ENCODE measurements at regions not wholly inside any gene's neighbourhood (a gene's known extent, or its start where the extent isn't known, plus 50 kb on each side); places are given as distances from the start of the nearest gene placed in this dataset.

GRCh38 chr10:6868036-6868725 is 288.1 kb upstream of the PRKCQ start:
- TF ChIP-seq, protein P1, sequence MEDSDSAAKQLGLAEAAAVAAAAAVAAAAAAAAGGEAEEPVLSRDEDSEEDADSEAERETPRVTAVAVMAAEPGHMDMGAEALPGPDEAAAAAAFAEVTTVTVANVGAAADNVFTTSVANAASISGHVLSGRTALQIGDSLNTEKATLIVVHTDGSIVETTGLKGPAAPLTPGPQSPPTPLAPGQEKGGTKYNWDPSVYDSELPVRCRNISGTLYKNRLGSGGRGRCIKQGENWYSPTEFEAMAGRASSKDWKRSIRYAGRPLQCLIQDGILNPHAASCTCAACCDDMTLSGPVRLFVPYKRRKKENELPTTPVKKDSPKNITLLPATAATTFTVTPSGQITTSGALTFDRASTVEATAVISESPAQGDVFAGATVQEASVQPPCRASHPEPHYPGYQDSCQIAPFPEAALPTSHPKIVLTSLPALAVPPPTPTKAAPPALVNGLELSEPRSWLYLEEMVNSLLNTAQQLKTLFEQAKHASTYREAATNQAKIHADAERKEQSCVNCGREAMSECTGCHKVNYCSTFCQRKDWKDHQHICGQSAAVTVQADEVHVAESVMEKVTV (CRISPR knock-in tag; IDR thresholded peaks at IDR 0.05): no peak
- TF ChIP-seq, protein P2, sequence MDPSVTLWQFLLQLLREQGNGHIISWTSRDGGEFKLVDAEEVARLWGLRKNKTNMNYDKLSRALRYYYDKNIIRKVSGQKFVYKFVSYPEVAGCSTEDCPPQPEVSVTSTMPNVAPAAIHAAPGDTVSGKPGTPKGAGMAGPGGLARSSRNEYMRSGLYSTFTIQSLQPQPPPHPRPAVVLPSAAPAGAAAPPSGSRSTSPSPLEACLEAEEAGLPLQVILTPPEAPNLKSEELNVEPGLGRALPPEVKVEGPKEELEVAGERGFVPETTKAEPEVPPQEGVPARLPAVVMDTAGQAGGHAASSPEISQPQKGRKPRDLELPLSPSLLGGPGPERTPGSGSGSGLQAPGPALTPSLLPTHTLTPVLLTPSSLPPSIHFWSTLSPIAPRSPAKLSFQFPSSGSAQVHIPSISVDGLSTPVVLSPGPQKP (CRISPR knock-in tag; IDR thresholded peaks at IDR 0.05): no peak
- no peak for TF ChIP-seq TBL1XR1 (IDR thresholded peaks at IDR 0.05; ENCODE audit: low read length in 2 of 2)
- no peak for TF ChIP-seq PREB (CRISPR knock-in tag; IDR thresholded peaks at IDR 0.05)
- no peak for TF ChIP-seq E2F6 (IDR thresholded peaks at IDR 0.05; ENCODE audit: borderline replicate concordance in 1 of 2, extremely low read depth in 1 of 2, insufficient read depth in 1 of 2, insufficient read length in 1 of 2, low read depth in 1 of 2, low read length in 1 of 2, poor library complexity in 1 of 2, severe bottlenecking in 1 of 2)
- no peak for TF ChIP-seq GMEB1 (CRISPR knock-in tag; IDR thresholded peaks at IDR 0.05)
- TF ChIP-seq KDM5B (IDR thresholded peaks at IDR 0.05; ENCODE audit: insufficient replicate concordance, low read depth, low read length): no peak
- no peak for TF ChIP-seq NFE2L1 (tag; IDR thresholded peaks at IDR 0.05; ENCODE audit: borderline replicate concordance, low read depth)
- TF ChIP-seq DMBX1 (CRISPR knock-in tag; IDR thresholded peaks at IDR 0.05; ENCODE audit: borderline replicate concordance): no peak
- TF ChIP-seq ELF1 (tag; IDR thresholded peaks at IDR 0.05): no peak
- no peak for TF ChIP-seq POLR2A (conservative IDR thresholded peaks at IDR 0.05)
- no peak for TF ChIP-seq HNRNPK (IDR thresholded peaks at IDR 0.05; ENCODE audit: low read depth, low read length, poor library complexity, severe bottlenecking)
